Brain microvascular endothelial cell (primary cell): ENCODE measurements at regions not wholly inside any gene's neighbourhood (a gene's known extent, or its start where the extent isn't known, plus 50 kb on each side); places are given as distances from the start of the nearest gene placed in this dataset.

Experiments used
- DNase-seq: peaks from one replicate; pipeline ENCODE4 v3.0.0-alpha.2; 2020
- H3K27ac ChIP-seq: fragments of 250-450 bp; sonication (Bioruptor Pico); 2 replicates; pipeline ENCODE4 v1.5.1; 2020; ENCODE audit warnings: mild to moderate bottlenecking, moderate library complexity
- H3K27me3 ChIP-seq: fragments of 250-450 bp; sonication (Bioruptor Pico); replicated peaks from 2 replicates; pipeline ENCODE4 v1.5.1; 2020; ENCODE audit warnings: mild to moderate bottlenecking
- H3K36me3 ChIP-seq: fragments of 250-450 bp; sonication (Bioruptor Pico); replicated peaks from 2 replicates; pipeline ENCODE4 v1.5.1; 2020; ENCODE audit warnings: mild to moderate bottlenecking
- H3K4me3 ChIP-seq: 2 replicates; pipeline ENCODE4 v1.5.1; 2011; ENCODE audit warnings: low read depth, mild to moderate bottlenecking, control low read depth, low read length, moderate library complexity
- CTCF ChIP-seq: IDR thresholded peaks from 2 replicates; pipeline ENCODE4 v1.5.1; 2011; ENCODE audit warnings: low read depth, mild to moderate bottlenecking, moderate library complexity, low read length, control low read depth, inconsistent platforms; ENCODE audit errors: missing control alignments
- in situ Hi-C: cut with HindIII; loops from 2 replicates; pipeline ENCODE4 v1.10.0; 2017; ENCODE audit warnings: low sequenced_read_pairs, low pct_ligation_motif_present

GRCh38 chr9:80560976-80561375 is 989.2 kb downstream of the TLE4 start:
- DNase-seq, result no peak
- Histone ChIP-seq H3K27me3 (no peaks in the 10 kb centered on the region), H3K4me3 (no peak overlapping the region), H3K36me3 (no peaks in the 10 kb centered on the region), H3K27ac (no peak overlapping the region)
- no peak for TF ChIP-seq CTCF
- in situ Hi-C loops, result no loop called here

GRCh38 chr9:80557256-80557655 is 985.5 kb downstream of the TLE4 start:
- in situ Hi-C loops, result no loop called here
- Histone ChIP-seq H3K27ac (no peak overlapping the region), H3K27me3 (no peaks in the 10 kb centered on the region), H3K4me3 (no peak overlapping the region), H3K36me3 (no peaks in the 10 kb centered on the region)
- TF ChIP-seq CTCF, result no peak
- no peak for DNase-seq

- no peak overlapping the region for H3K4me3 ChIP-seq
- no peak for TF ChIP-seq CTCF
- H3K27ac ChIP-seq, result no peak overlapping the region
- no peaks in the 10 kb centered on the region for H3K36me3 ChIP-seq
- in situ Hi-C loops, result no loop called here
- H3K27me3 ChIP-seq, result no peaks in the 10 kb centered on the region
- no peak for DNase-seq
Measured at GRCh38 chr9:80556631-80557030, 984.9 kb downstream of the TLE4 start.

- Histone ChIP-seq H3K4me3 (no peak overlapping the region), H3K36me3 (no peaks in the 10 kb centered on the region), H3K27ac (no peak overlapping the region), H3K27me3 (no peaks in the 10 kb centered on the region)
- no peak for TF ChIP-seq CTCF
- in situ Hi-C loops, result no loop called here
- no peak for DNase-seq
Measured at GRCh38 chr9:80555782-80556325, 984.1 kb downstream of the TLE4 start.

GRCh38 chr9:80554856-80555255 is 983.1 kb downstream of the TLE4 start:
- no peak overlapping the region for H3K4me3 ChIP-seq
- in situ Hi-C loops, result no loop called here

More at GRCh38 chr9:80554856-80555255, 983.1 kb downstream of the TLE4 start:
- Histone ChIP-seq H3K27me3 (no peaks in the 10 kb centered on the region), H3K36me3 (no peaks in the 10 kb centered on the region), H3K27ac (no peak overlapping the region)
- no peak for DNase-seq
- TF ChIP-seq CTCF, result no peak
